GM21529 (cell line): ENCODE measurements at regions not wholly inside any gene's neighbourhood (a gene's known extent, or its start where the extent isn't known, plus 50 kb on each side); places are given as distances from the start of the nearest gene placed in this dataset.

Experiments
- ATAC-seq: cut with Tn5 transposase; IDR thresholded peaks from one replicate; pipeline ENCODE4 v1.9.1; 2021; ENCODE audit not compliant: unreplicated experiment

GRCh38 chr11:27193434-27194225 lies 153.0 kb downstream of the BBOX1 start:
- no peak for ATAC-seq

GRCh38 chr11:27192184-27192583 lies 151.6 kb downstream of the BBOX1 start:
- no peak for ATAC-seq

GRCh38 chr11:27191639-27192038 lies 151.0 kb downstream of the BBOX1 start:
- ATAC-seq, result no peak

DNA sequence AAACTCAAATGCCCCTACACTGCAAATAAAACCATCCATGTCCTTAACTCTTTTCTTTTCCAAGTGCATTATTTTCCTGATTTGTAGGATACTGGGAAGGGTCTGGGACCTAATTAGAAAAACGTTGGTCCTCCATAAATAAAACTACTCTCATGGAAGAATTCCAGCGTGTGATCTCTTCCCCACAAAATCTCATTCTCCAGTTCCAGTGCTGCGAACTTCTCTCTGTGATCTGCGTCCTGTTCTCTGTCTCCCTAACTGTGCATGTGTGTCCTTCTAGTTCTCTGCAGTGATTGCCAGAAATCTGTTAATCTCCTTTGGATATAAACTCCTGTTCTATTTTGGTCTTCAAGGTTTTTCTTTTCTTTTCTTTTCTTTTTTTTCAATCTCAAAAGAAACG lies 148.1 kb downstream of the BBOX1 start:
- ATAC-seq, result no peak

DNA sequence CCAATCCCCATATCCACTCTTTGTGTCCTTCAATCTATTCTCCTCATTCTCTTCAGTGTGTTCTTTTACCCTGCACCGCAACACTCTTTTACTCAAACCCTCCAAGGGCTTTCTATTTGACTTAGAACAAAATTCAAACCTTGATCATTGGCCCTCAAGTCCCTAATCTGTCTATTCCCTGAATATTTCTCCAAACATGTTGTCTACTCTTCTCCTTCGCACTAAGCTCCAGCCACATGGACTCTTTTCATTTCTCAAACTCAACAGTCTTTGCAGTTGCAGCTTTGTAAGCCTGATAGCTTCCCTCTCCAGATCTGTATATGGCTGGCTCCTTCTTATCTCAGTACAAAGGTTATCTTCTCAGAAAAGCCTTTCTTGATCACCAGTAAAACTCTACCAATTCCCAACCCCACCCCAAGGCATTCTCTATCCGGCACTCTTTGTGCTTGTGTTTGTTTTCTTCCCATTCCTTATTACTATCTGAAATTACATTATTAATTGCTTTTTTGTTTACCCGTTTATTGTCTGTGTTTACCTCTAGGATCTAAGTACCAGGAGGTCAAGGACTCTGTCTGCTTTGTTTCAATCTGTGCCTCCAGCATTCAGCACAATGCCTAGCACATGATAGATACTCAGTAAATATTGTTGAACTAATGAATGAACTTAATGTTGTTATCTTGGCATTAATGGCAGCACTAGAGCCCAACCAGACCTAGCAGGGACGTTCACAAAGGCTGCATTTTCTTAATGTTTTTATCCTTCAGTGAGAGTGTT lies 147.4 kb downstream of the BBOX1 start:
- ATAC-seq, result no peak

DNA sequence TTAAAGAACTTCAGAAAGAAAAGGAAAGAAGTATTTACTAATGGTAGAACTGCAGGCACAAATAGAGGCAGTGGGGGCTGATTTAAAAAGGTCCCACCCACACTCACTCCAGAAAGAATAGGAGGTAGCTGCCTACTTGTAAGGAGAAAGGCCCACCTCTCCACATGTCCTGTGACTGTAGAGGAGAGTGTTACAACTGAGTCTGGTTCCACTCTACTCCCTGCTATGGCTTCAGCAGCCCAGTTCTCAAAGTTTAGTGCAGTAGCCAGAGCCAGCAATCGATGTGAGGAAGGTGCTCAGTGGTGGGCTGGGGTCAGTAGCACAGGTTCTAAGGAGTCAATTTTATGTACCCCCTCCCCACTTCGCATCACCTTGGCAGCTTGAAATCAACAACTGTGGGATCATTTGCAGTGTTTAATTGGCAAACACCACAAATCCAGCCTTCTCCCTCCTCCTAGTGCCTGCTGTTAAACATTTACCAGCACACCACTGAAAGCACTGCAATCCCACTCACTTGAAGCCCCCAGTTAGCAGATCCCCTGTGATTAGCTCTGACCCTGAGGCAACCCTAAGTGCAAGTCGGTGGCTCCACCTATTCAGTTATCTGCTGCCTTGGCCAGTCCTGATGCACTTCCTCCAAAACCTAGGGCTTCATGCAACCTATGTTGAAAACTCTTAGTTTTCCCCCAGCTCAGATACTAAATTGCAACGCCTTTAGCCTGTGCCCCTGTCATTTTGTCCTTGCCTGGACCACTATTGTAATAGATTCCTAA lies 146.6 kb downstream of the BBOX1 start:
- ATAC-seq, result no peak

DNA sequence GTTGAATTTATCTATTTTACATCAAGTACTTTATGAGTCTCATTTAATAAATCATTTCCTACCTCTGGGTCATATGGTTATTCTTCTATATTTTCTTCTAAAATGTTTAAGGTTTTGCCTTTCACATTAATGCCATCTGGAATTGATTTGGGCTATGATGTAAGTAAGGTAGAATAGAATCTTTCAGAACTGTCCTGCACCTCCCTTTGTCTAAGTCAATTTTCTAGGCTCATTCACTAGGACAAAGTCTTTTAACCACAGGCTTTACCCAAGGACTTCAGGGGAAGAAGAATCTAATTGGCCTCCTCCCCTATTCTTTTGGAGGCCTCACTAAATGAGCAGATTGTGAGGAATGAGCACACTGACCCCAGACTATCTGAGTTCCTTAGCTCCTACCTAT lies 146.0 kb downstream of the BBOX1 start:
- no peak for ATAC-seq

DNA sequence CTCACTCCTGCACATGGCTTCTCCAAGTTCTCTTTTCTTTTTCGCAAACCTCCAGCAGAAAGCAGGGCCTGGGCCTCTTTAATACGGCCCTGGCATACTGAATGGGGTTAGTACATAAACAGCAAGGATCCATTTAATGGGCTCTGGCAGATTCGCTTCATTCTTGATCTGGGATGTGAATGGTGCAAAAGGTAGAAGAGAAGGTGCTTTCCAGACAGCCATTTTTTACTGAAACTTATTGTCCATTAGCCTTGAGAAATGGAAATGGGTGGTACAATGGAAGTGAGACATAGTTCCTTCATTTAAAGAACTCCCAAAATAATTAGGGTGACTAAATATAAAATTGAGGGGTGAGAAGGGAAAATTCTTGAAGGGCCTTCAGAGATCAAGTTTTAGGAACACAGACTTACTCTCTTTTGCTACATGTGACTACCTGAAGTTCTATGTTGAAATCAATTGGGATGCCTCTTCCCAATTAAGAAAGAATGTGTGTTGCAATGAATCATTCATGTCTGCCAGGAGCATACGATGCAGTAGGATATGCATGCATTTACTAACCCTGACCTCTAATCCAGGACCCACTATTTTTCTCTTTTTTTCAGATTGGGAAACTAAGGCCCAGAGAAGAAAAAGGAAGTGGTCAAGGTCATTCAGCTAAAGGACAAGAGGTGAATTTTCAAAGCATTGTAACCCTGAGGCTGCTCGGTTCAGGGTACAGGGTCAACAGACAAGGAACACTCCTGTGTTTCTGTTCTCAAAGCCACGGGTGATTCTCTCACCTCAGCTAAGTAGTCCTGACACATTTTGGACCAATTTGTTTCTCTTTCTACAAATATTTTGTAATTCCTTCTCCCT lies 144.1 kb downstream of the BBOX1 start:
- peak; percentile 20 for ATAC-seq

DNA sequence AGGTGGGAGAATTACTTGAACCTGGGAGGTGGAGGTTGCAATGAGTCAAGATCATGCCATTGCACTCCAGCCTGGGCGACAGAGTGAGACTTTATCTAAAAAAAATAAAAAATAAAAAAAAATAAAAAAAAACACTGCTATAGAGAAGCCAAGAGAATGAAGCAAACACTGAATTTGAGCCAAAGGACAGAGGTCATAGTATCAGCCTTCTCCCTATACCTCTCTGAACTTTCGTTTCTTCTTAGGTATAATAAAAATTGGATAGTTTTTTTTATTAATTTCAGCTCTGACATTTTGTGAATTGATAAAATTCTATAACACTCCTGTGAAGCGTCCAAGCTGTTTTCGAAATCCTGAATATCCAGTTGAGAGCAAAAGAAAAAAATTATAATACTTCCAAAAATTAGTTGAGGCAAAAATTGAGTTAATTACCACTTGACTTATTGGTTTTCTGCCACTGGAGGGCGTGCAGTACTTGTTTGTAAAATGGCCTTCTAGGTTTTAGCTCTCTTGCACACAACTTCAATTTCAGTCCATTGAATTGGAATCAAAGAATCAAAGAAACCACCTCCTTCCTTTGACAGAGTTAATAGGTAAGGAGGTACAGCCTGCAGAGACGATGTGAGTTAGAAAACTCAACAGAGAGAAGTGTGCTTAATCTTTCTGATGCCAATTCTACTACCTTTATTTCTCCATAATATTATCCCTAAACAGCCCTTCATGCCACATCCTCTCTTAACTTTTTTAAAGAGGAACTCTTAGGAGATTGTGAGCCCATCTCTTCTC lies 143.2 kb downstream of the BBOX1 start:
- peak; percentile 77 for ATAC-seq

DNA sequence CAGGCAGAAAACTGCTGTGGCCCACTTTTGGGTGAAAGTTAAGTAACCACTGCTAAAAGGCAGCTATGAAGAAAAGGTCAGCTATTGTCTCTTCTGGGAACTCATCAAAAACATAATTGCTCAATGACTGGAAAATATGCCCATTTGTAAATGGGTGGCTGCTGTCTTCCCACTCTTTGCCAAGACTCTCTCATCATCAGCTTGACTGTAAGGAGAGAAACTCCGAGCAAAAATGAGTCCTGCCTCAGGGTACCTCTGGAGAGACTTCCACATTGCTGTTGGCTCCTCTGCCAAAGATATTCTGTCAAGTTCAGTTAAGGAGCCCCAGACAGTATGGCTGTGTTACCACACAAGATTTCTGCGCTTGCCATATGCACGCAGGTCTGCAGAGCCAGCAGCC lies 138.7 kb downstream of the BBOX1 start:
- no peak for ATAC-seq

- ATAC-seq, result no peak
Observed at GRCh38 chr11:27178859-27179258, 138.2 kb downstream of the BBOX1 start.
